Calu3 (cell line): ENCODE measurements at regions not wholly inside any gene's neighbourhood (a gene's known extent, or its start where the extent isn't known, plus 50 kb on each side); places are given as distances from the start of the nearest gene placed in this dataset.

ENCODE experiments used
- BruUV-seq: library from RNA; stranded (reverse); fragments of 400-500 nt; replicated peaks from 2 replicates; lab custom pipeline; 2021; lab: Mats Ljungman, UMichigan
- CTCF ChIA-PET: fragments of 300-600 bp; sonication (Branson Sonifier 250); formaldehyde crosslinking; loops from one replicate; lab custom pipeline; 2022; ENCODE audit warnings: antibody characterized with exemption; lab: Charles Lee
- DNase-seq: peaks from one replicate; pipeline ENCODE4 v3.0.0; 2022
- H3K27ac Mint-ChIP-seq: one replicate; pipeline ENCODE4 v1.8.0; 2022; ENCODE audit warnings: mixed read lengths; ENCODE audit not compliant: unreplicated experiment
- H3K27me3 Mint-ChIP-seq: one replicate; pipeline ENCODE4 v1.8.0; 2022; ENCODE audit warnings: mixed read lengths; ENCODE audit not compliant: unreplicated experiment
- H3K36me3 Mint-ChIP-seq: one replicate; pipeline ENCODE4 v1.8.0; 2022; ENCODE audit warnings: mild to moderate bottlenecking, moderate library complexity, mixed read lengths; ENCODE audit not compliant: insufficient read depth, unreplicated experiment
- H3K4me1 Mint-ChIP-seq: one replicate; pipeline ENCODE4 v1.8.0; 2022; ENCODE audit warnings: mild to moderate bottlenecking, low read depth, mixed read lengths; ENCODE audit not compliant: unreplicated experiment
- H3K4me3 Mint-ChIP-seq: one replicate; pipeline ENCODE4 v1.8.0; 2022; ENCODE audit warnings: mild to moderate bottlenecking, low read depth, moderate library complexity, mixed read lengths; ENCODE audit not compliant: unreplicated experiment
- H3K9me3 Mint-ChIP-seq: one replicate; pipeline ENCODE4 v1.8.0; 2022; ENCODE audit warnings: low read depth, mixed read lengths; ENCODE audit not compliant: unreplicated experiment
- intact Hi-C: fragments of 100-400 bp; cut with micrococcal nuclease; formaldehyde crosslinking; loops from one replicate; pipeline ENCODE4 v1.10.0; 2022; ENCODE audit not compliant: unreplicated experiment
- TF ChIP-seq, protein P1 (sequence below): fragments of 200-600 bp; IDR thresholded peaks from one replicate; pipeline ENCODE4 v1.8.0; 2022; ENCODE audit warnings: antibody characterized with exemption; ENCODE audit not compliant: unreplicated experiment

DNA sequence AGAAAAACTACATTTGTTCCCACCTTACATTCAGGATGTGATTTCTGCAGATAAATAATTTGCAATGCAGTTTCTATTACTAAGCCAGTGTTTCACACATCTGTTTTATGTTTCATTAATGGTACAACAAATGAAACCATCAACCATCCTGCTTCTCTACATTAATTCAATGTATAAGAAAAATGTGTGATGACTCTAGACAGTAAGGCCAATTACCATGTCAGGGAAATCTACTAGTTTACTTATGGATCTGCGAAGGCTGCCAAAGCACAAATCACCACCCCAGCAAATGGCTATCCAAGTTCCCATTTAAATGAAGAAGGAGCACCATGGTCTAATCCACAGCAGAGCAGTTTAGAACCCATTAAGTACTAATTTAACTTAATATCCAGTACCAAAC is 50.1 kb upstream of the NCAM1 start:
- Mint-ChIP-seq H3K4me1 (no peaks in the 10 kb centered on the region), H3K27me3 (peaks cover 79% of the 10 kb centered on the region), H3K4me3 (no peak overlapping the region), H3K9me3 (no peaks in the 10 kb centered on the region), H3K36me3 (no peaks in the 10 kb centered on the region), H3K27ac (no peak overlapping the region)
- CTCF ChIA-PET: no interaction called here
- no peak for DNase-seq
- no TSS peak for BruUV-seq
- intact Hi-C loops: no loop called here
- TF ChIP-seq, protein P1, sequence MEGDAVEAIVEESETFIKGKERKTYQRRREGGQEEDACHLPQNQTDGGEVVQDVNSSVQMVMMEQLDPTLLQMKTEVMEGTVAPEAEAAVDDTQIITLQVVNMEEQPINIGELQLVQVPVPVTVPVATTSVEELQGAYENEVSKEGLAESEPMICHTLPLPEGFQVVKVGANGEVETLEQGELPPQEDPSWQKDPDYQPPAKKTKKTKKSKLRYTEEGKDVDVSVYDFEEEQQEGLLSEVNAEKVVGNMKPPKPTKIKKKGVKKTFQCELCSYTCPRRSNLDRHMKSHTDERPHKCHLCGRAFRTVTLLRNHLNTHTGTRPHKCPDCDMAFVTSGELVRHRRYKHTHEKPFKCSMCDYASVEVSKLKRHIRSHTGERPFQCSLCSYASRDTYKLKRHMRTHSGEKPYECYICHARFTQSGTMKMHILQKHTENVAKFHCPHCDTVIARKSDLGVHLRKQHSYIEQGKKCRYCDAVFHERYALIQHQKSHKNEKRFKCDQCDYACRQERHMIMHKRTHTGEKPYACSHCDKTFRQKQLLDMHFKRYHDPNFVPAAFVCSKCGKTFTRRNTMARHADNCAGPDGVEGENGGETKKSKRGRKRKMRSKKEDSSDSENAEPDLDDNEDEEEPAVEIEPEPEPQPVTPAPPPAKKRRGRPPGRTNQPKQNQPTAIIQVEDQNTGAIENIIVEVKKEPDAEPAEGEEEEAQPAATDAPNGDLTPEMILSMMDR: no peak
